Cardiac muscle cell (in vitro differentiated cells and primary cell): ENCODE measurements at regions not wholly inside any gene's neighbourhood (a gene's known extent, or its start where the extent isn't known, plus 50 kb on each side); places are given as distances from the start of the nearest gene placed in this dataset.
"Not testable (repeated sequence)": the region's sequence is repeated elsewhere in the genome, so short reads cannot be mapped to it uniquely, and the experiment has no call there.

Experiments used
- DNase-seq, 2 donors: peaks; one replicate each; pipeline versions ENCODE4 v3.0.0 to v3.0.0-alpha.2; 2010 to 2017; ENCODE audit warnings: low read depth in 1 of 2, low spot score in 1 of 2
- H3K27ac ChIP-seq: fragments of 200-600 bp; sonication (generic); 2 replicates; pipeline ENCODE4 v1.5.1; 2016
- H3K27me3 ChIP-seq: fragments of 200-600 bp; sonication (generic); 2 replicates; pipeline ENCODE4 v1.6.0; 2016; ENCODE audit warnings: control low read depth
- H3K36me3 ChIP-seq: fragments of 200-600 bp; sonication (generic); 2 replicates; pipeline ENCODE4 v1.5.1; 2016; ENCODE audit warnings: control low read depth
- H3K4me1 ChIP-seq: fragments of 200-600 bp; sonication (generic); 2 replicates; pipeline ENCODE4 v1.8.1; 2017; ENCODE audit warnings: low read depth, mild to moderate bottlenecking, mixed run types
- H3K4me3 ChIP-seq: fragments of 200-600 bp; sonication (generic); 2 replicates; pipeline ENCODE4 v1.5.1; 2016; ENCODE audit warnings: mild to moderate bottlenecking
- H3K9me3 ChIP-seq: fragments of 200-600 bp; sonication (generic); 2 replicates; pipeline ENCODE4 v1.5.1; 2017; ENCODE audit warnings: low read depth, mild to moderate bottlenecking, control low read depth
- CTCF ChIP-seq: IDR thresholded peaks from 2 replicates; pipeline ENCODE4 v1.5.1; 2012; ENCODE audit warnings: low read depth, mild to moderate bottlenecking, low read length

DNA sequence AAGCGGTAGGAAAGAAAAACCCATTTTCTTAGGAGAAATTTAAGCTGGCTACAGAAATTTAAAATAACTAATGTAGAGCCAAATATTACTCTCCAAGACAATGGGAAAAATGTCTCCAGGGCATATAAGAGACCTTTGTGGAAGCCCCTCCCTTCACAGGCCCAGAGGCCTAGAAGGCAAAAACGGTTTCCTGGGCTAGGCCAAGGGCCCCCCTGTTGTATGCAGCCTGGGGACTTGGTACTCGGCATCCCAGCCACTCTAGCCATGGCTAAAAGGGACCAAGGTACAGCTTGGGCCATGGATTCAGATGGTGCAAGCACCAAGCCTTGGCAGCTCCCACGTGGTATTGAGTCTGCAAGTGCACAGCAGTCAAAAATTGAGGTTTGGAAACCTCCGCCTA is 90.1 kb downstream of the CGGBP1 start:
- no peak overlapping the region for H3K27ac ChIP-seq
- DNase-seq, result no peak
- H3K4me1 ChIP-seq, result no peaks in the 10 kb centered on the region
- no peak overlapping the region for H3K4me3 ChIP-seq
- H3K9me3 ChIP-seq, result no peaks in the 10 kb centered on the region
- H3K36me3 ChIP-seq, result no peaks in the 10 kb centered on the region
- TF ChIP-seq CTCF, result no peak
- H3K27me3 ChIP-seq, result no peaks in the 10 kb centered on the region

DNA sequence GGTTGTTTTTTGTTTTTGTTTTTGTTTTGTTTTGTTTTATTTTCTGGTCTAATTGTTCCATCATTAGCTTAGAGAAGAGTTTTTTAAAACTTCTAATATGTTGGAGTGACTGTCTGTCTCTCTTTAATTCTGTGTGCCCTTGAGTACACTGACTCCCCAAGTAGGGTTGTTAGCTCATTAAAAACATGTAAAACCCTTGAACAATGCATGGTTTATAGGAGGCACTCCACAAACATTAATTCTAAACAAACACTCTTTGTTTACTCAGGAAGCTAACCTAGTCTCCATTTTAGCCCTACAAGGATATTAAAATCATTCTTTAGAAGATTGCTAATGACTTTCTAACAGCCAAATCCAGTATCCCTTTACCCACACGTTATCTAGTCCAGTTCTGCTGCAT is 100.5 kb downstream of the CGGBP1 start:
- Histone ChIP-seq H3K9me3 (no peaks in the 10 kb centered on the region), H3K4me3 (no peak overlapping the region), H3K27me3 (no peaks in the 10 kb centered on the region), H3K4me1 (no peaks in the 10 kb centered on the region), H3K27ac (no peak overlapping the region), H3K36me3 (no peaks in the 10 kb centered on the region)
- DNase-seq, result no peak
- TF ChIP-seq CTCF, result no peak

DNA sequence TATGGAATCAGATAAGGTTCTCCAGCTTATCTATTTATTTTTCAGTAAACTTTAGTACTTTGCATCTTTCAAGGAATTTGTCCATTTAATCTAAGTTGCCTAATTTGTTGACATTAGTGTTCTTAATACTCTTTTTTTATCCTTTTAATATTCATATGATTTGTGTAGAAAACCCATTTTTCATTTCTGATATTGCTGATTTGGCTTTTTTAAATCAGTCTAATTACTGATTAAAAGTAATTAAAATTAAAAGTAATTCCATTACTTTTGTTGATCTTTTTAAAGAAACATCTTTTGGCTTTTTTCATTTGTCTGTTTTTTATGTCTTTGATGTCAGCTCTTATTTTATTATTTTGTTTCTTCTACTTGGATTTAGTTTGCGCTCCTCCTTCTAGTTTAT is 101.2 kb downstream of the CGGBP1 start:
- TF ChIP-seq CTCF, result no peak
- no peaks in the 10 kb centered on the region for H3K4me1 ChIP-seq
- H3K9me3 ChIP-seq, result no peaks in the 10 kb centered on the region
- H3K4me3 ChIP-seq, result no peak overlapping the region
- H3K36me3 ChIP-seq, result no peaks in the 10 kb centered on the region
- no peak for DNase-seq
- H3K27me3 ChIP-seq, result no peaks in the 10 kb centered on the region
- H3K27ac ChIP-seq, result no peak overlapping the region

- Histone ChIP-seq H3K36me3 (no peaks in the 10 kb centered on the region), H3K4me1 (no peaks in the 10 kb centered on the region), H3K27me3 (no peaks in the 10 kb centered on the region), H3K4me3 (no peak overlapping the region), H3K9me3 (no peaks in the 10 kb centered on the region), H3K27ac (no peak overlapping the region)
- no peak for TF ChIP-seq CTCF
- no peak for DNase-seq
These were observed 109.0 kb downstream of the CGGBP1 start for GRCh38 chr3:87949879-87950208.

DNA sequence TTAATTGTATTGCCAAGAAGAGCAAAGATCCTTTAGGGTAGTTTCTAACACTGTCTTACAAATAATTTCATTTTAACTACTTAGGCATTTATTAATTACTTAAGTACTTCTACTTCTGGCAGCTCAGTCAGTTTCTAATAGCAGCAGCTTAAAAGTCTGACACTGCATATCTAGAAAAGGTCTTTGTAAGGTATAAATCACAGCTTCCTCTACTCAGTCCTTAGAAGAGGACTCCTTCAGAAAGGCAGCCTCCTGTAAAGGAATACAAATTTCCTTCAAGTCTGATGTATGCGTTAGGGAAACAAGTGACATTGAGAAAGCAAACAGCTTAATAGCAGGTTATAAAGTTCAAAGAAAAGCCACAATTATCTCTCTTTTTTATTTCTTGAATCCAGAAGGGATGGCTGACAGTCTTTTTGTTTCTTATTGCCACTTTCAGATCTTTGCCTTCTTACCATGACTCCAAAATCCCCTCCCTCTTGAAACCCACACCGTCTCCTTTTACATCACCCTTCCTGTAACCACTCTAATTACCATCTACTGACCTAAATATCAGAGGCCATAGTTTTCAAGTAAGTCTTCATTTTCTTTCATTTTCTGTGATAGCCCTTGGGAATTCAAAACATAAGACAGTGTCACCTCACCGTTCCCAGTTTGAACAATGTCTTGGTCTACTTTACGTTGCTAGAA is 109.5 kb downstream of the CGGBP1 start:
- no peaks in the 10 kb centered on the region for H3K36me3 ChIP-seq
- H3K9me3 ChIP-seq, result no peaks in the 10 kb centered on the region
- H3K27me3 ChIP-seq, result no peaks in the 10 kb centered on the region
- TF ChIP-seq CTCF, result no peak
- no peaks in the 10 kb centered on the region for H3K4me1 ChIP-seq
- no peak overlapping the region for H3K4me3 ChIP-seq
- H3K27ac ChIP-seq, result no peak overlapping the region
- no peak for DNase-seq

DNA sequence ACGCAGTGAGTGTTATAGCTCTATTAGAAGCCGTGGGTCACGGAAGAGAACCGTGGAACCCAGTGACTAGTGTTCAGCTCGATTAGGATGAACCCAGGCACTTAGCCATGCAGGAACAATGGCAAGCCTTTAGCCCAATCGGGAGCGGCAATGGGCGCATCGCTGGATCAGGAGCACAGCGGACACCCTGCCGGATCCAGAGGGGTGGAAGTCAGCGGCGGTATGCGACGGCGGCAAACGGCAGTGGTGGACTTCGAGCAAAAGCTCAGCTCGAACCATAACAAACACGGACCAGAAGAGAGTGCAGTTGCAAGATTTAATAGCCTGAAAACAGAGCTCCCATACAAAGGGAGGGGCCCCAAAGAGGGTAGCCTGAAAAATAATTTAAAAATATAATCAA is 112.8 kb downstream of the CGGBP1 start:
- H3K27me3 ChIP-seq, H3K27ac ChIP-seq, H3K9me3 ChIP-seq, H3K4me3 ChIP-seq, DNase-seq, H3K36me3 ChIP-seq, H3K4me1 ChIP-seq: not testable (repeated sequence)

GRCh38 chr3:87942256-87942655 is 116.5 kb downstream of the CGGBP1 start:
- H3K9me3 ChIP-seq, H3K27ac ChIP-seq: not testable (repeated sequence)

More at GRCh38 chr3:87942256-87942655, 116.5 kb downstream of the CGGBP1 start:
- not testable (repeated sequence) for H3K36me3 ChIP-seq, H3K4me1 ChIP-seq, DNase-seq, H3K27me3 ChIP-seq, H3K4me3 ChIP-seq
